Skin epidermis (tissue), 12 donors: ENCODE measurements at regions not wholly inside any gene's neighbourhood (a gene's known extent, or its start where the extent isn't known, plus 50 kb on each side); places are given as distances from the start of the nearest gene placed in this dataset.
"Not testable (repeated sequence)": the region's sequence is repeated elsewhere in the genome, so short reads cannot be mapped to it uniquely, and the experiment has no call there.

Experiments used
- H3K27ac ChIP-seq, 21 experiments: fragments of 200-600 bp; sonication (generic) in 11 of 21; one replicate each; pipeline ENCODE4 v1.5.0; 2020; ENCODE audit warnings: mild to moderate bottlenecking in 3 of 21, inconsistent platforms in 2 of 21, moderate library complexity in 2 of 21
- H3K4me3 ChIP-seq, 7 experiments: fragments of 200-600 bp; sonication (generic) in 2 of 7; one replicate each; pipeline ENCODE4 v1.5.0; 2020; ENCODE audit warnings: inconsistent platforms in 2 of 7, mild to moderate bottlenecking in 2 of 7, moderate library complexity in 1 of 7

DNA sequence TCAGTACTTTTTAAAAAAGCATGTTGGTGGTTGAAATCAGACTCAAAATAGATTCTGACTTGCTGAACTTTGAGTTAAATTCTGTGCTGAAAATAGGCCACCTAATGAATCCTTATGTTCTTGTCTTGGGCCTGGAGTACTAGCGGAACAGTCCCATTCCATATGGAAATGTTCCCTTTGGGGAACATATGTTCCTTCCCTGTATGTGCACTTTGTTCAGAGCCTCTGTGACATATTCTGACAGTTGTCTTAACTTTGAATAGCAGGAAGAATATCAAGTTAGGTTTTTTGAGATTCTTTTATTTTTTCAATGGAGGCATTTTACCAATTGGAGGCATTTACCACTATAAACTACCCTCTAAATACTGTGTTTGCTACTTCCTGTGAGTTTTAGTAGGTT, 1667.8 kb downstream of the PLA2G4A start:
- Histone ChIP-seq H3K4me3 (no peak overlapping the region), H3K27ac (no peak overlapping the region)

DNA sequence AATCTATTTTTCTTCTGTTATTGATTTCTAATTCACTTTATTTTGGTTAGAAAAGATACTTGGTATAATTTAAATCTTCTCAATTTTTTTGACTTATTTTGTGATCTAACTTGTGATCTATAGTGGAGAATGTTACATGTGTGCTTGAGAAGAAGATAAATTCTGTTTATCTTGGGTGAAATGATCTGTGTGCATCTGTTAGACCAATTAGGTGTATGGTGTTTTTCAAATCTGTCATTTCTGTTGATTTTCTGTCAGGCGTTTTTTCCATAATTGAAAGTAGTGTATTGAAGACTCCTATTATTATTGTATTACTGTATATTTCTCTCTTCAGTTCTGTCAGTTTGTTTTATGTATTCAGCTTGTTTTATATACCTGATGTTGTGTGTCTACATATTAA, 1668.3 kb downstream of the PLA2G4A start:
- Histone ChIP-seq H3K27ac (no peak overlapping the region), H3K4me3 (no peak overlapping the region)

DNA sequence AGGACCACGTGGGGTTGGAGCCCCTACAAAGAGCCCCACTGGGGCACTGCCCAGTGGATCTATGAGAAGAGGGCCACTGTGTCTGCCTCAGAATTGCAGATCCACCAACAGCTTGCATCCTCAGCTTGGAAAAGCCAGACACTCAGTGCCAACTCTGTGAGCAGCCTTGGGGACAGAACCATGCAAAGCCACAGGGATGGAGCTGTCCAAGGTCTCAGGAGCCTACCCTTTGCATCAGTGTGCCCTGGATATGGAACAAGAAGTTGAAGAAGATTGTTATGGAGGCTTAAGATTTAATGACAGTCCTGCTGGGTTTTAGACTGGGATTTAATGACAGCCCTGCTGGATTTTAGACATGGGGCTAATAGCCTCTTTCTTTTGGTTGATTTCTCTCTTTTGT, 1670.9 kb downstream of the PLA2G4A start:
- H3K27ac ChIP-seq = no peak overlapping the region
- no peak overlapping the region for H3K4me3 ChIP-seq

DNA sequence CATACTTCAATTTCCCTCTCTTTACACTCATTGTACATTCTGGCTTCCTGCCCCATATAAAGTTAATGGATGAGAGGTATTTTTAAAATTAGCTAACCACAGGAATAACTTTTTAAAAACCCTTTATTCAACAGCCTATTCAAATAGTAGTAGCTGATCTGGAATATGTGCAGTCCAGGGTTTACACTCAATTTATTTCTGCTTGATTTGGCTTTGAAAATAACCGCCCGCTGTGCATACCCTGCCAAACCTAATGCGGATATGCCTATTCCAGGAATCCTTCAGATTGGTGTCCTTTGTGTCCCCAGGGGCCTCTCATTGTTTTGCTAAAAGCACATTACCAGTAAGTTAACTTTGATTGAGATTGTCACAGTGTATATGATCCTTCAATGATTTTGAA, 1686.2 kb downstream of the PLA2G4A start:
- H3K27ac ChIP-seq = no peak overlapping the region
- H3K4me3 ChIP-seq = no peak overlapping the region

- H3K27ac ChIP-seq = no peak overlapping the region
- no peak overlapping the region for H3K4me3 ChIP-seq
Measured at GRCh38 chr1:188517139-188517538, 1688.4 kb downstream of the PLA2G4A start.

GRCh38 chr1:188551176-188551575, 1722.4 kb downstream of the PLA2G4A start:
- no peak overlapping the region for H3K27ac ChIP-seq
- H3K4me3 ChIP-seq = no peak overlapping the region

GRCh38 chr1:188557053-188557452, 1728.3 kb downstream of the PLA2G4A start:
- no peak overlapping the region for H3K27ac ChIP-seq

GRCh38 chr1:188582911-188583532, 1754.3 kb downstream of the PLA2G4A start:
- Histone ChIP-seq H3K27ac (no peak overlapping the region), H3K4me3 (no peak overlapping the region)

More at GRCh38 chr1:188557053-188557452, 1728.3 kb downstream of the PLA2G4A start:
- no peak overlapping the region for H3K4me3 ChIP-seq

- H3K4me3 ChIP-seq = no peak overlapping the region
- no peak overlapping the region for H3K27ac ChIP-seq
Measured at GRCh38 chr1:188584119-188584518, 1755.4 kb downstream of the PLA2G4A start.

DNA sequence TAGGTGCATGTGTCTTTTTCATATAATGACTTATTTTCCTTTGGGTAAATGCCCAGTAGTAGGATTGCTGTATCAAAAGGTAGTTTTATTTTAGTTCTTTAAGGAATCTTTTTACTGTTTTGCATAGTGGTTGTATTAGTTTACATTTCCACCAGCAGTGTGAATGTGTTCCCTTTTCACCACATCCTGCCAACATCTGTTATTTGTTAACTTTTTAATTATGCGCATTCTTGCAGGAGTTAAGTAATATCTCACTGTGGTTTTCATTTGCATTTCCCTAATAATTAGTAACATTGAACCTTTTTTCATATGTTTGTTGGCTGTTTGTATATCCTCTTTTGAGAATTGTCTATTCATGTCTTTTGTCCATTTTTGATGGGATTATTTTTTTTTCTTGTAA, 1761.9 kb downstream of the PLA2G4A start:
- Histone ChIP-seq H3K27ac (no peak overlapping the region), H3K4me3 (no peak overlapping the region)

DNA sequence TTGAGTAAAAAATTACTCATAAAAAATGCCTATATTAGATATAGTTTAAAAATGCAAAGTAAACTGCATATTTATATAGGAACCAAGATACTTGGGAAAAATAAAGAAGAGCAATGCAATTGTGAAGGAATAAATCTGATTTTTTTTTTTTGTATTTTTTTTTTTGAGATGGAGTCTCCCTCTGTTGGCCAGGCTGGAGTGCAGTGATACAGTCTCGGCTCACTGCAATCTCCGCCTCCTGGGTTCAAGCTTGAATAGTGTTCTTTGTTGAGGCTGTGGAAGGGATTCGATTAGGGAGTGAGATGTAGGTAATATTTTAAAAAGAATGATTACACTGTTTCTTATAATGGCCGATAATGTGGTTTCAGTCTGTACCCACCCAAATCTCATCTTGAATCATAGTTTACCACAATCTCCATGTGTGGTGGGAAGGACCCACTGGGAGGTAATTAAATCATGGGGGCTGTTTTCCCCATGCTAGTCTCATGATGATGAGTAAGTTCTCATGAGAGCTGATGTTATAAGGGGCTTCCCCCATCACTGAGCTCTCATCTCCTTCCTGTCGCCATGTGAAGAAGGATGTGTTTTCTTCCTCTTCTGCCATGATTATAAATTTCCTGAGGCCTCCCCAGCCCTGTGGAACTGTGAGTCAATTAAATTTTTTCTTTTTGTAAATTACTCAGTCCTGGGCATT, 1765.9 kb downstream of the PLA2G4A start:
- no peak overlapping the region for H3K4me3 ChIP-seq
- H3K27ac ChIP-seq = no peak overlapping the region

DNA sequence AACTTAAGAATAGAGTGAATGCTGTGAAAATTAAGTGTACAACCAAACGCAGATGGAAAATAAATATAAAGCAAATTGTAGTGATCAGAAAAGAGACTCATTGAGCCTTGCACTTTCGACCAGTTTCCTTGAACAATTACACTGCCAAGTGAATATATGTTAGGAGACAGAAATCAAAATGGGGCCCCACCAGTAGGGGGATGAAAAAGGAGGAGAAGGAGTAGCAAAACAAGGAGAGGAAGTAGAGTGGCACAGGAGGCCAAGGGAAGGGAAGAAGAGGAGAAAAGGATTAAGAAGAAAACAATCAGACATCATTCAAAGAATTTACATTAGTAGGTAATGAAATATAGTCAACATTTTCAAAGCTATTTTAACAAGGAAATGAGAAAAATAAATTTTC, 1770.6 kb downstream of the PLA2G4A start:
- H3K4me3 ChIP-seq = no peak overlapping the region

DNA sequence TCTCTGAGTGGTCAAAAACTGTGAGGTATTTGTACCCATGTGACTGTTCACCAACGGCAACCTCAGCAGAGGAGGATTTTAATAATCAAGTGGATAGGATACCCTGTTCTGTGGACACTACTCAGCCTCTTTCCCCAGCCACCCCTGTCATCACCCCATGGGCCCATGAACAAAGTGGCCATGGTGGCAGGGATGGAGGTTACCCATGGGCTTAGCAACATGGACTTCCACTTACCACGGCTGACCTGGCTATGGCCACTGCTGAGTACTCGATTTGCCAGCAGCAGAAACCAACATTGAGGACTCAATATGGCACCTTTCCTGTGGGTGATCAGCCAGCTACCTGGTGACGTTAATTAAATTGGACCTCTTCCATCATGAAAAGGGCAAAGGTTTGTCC, 1782.7 kb downstream of the PLA2G4A start:
- no peak overlapping the region for H3K4me3 ChIP-seq
- H3K27ac ChIP-seq = no peak overlapping the region

More for the DNA sequence above, 1770.6 kb downstream of the PLA2G4A start:
- H3K27ac ChIP-seq = no peak overlapping the region

GRCh38 chr1:188615321-188615720, 1786.6 kb downstream of the PLA2G4A start:
- no peak overlapping the region for H3K27ac ChIP-seq
- H3K4me3 ChIP-seq = no peak overlapping the region

- no peak overlapping the region for H3K4me3 ChIP-seq
- H3K27ac ChIP-seq = no peak overlapping the region
Measured at GRCh38 chr1:188620236-188620635, 1791.5 kb downstream of the PLA2G4A start.

- H3K4me3 ChIP-seq = no peak overlapping the region
- H3K27ac ChIP-seq = no peak overlapping the region
Measured at GRCh38 chr1:188641566-188642211, 1812.9 kb downstream of the PLA2G4A start.

DNA sequence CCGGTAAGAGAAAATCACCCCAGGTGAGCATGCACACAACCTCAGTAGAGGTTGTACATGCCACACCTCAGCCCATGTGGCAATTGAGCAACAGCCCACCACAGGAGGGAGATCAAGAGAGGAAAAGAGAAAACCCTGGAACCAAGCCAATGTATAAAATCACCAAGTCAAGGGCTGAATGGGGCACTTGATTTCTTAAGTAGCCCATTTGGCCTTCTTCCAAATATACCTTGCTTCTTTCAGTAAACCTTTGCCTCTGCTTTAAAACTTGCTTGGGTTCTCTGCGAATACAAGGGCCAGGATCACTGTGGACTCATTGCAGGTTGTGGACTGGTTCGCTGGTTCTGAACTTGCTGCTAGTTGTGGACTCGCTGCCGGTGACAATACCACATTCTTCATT, 1814.0 kb downstream of the PLA2G4A start:
- Histone ChIP-seq H3K4me3 (no peak overlapping the region), H3K27ac (no peak overlapping the region)

- H3K4me3 ChIP-seq = no peak overlapping the region
- no peak overlapping the region for H3K27ac ChIP-seq
Measured at GRCh38 chr1:188652678-188653077, 1823.9 kb downstream of the PLA2G4A start.

DNA sequence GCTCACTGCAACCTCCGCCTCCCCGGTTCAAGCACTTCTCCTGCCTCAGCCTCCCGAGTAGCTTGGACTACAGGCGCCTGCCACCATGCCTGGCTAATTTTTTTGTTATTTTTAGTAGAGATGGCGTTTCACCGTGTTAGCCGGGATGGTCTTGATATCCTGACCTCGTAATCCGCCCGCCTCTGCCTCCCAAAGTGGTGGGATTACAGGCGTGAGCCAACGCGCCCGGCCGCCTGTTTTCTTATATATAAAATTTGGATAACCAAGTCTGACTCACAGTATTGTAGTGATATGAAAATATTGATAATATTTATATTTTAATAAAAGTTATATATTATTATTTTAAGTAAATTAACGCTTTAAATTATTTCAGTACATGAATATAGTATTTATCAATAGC, 1821.7 kb downstream of the BRINP3 start:
- H3K27ac ChIP-seq = not testable (repeated sequence)

DNA sequence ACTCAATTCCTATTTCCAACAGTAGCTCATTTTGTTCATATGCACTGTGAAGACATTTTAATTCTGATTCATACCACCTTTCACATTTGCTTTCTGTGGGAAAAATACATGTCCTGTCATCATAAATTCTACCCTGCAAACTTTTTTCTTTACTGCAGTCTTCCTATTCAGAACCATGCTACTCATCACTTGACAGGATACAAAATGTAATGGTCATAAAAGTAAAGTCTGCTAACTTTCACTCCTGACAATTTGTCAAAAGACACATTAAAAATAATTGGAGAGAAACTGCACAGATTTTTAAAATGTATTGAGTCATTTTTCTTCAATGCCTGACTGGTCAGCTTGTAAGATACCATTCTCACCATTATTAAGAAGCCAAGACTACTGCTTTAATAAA, 1817.1 kb downstream of the BRINP3 start:
- Histone ChIP-seq H3K27ac (no peak overlapping the region), H3K4me3 (no peak overlapping the region)

More for the DNA sequence above, 1821.7 kb downstream of the BRINP3 start:
- H3K4me3 ChIP-seq = not testable (repeated sequence)

GRCh38 chr1:188665477-188665876, 1812.2 kb downstream of the BRINP3 start:
- Histone ChIP-seq H3K4me3 (no peak overlapping the region), H3K27ac (no peak overlapping the region)
